B cell (primary cell): ENCODE measurements at regions not wholly inside any gene's neighbourhood (a gene's known extent, or its start where the extent isn't known, plus 50 kb on each side); places are given as distances from the start of the nearest gene placed in this dataset.

ENCODE experiments used
- ATAC-seq: fragments of 200-7000 bp; cut with Tn5 transposase; one replicate; pipeline ENCODE4 v1.10.0; 2021; ENCODE audit warnings: low read depth, mild to moderate bottlenecking, moderate number of reproducible peaks, moderate library complexity
- CTCF ChIA-PET: fragments of 350-600 bp; sonication (Branson Sonifier 250); formaldehyde crosslinking; loops from one replicate; lab custom pipeline; 2021; ENCODE audit warnings: antibody characterized with exemption, inconsistent platforms; lab: Charles Lee
- POLR2A ChIA-PET: fragments of 350-600 bp; sonication (Branson Sonifier 250); formaldehyde crosslinking; loops from one replicate; lab custom pipeline; 2021; ENCODE audit warnings: antibody characterized with exemption; lab: Charles Lee
- DNase-seq: peaks from one replicate; pipeline ENCODE4 v3.0.0; 2013
- H2AFZ ChIP-seq: 2 replicates; pipeline ENCODE4 v1.6.1; 2012; ENCODE audit warnings: mild to moderate bottlenecking, low read depth, low read length; ENCODE audit not compliant: insufficient read depth, poor library complexity, severe bottlenecking
- H3K27ac ChIP-seq, 2 donors: 1 replicate in 1 of 2; 2 replicates in 1 of 2; pipeline ENCODE4 v1.5.1; 2012 to 2013; ENCODE audit warnings: low read length in 2 of 2, mild to moderate bottlenecking in 2 of 2, moderate library complexity in 1 of 2
- H3K27me3 ChIP-seq, 4 experiments: fragments of 200-600 bp in 1 of 4; sonication (generic) in 1 of 4; replicated peaks in 1 of 4; 1 replicate in 2 of 4; 2 replicates in 2 of 4; pipeline versions ENCODE4 v1.6.1 to v1.7.0; 2013 to 2016; ENCODE audit warnings: low read length in 3 of 4, mild to moderate bottlenecking in 2 of 4, mixed read lengths in 1 of 4, moderate library complexity in 1 of 4; ENCODE audit not compliant: insufficient read depth in 4 of 4, control insufficient read depth in 3 of 4; ENCODE audit errors: control extremely low read depth in 1 of 4
- H3K36me3 ChIP-seq, 2 experiments: replicated peaks in 1 of 2; 1 replicate in 1 of 2; 2 replicates in 1 of 2; pipeline versions ENCODE4 v1.6.1 to v1.7.1; 2013; ENCODE audit warnings: low read length in 1 of 2; ENCODE audit not compliant: insufficient read depth in 2 of 2, control insufficient read depth in 1 of 2; ENCODE audit errors: control extremely low read depth in 1 of 2, extremely low read depth in 1 of 2
- H3K4me1 ChIP-seq, 2 donors: fragments of 200-600 bp in 1 of 2; sonication (generic) in 1 of 2; 1 replicate in 1 of 2; 2 replicates in 1 of 2; pipeline versions ENCODE4 v1.5.1 to v1.6.1; 2013 to 2017; ENCODE audit warnings: low read length in 2 of 2; ENCODE audit not compliant: control insufficient read depth in 2 of 2, insufficient read depth in 2 of 2
- H3K4me2 ChIP-seq: replicated peaks from 2 replicates; pipeline ENCODE3; 2012; ENCODE audit warnings: mild to moderate bottlenecking, low read depth, low read length; ENCODE audit not compliant: poor library complexity, severe bottlenecking
- H3K4me3 ChIP-seq, 5 experiments: fragments of 200-600 bp in 1 of 5; sonication (generic) in 1 of 5; 1 replicate in 3 of 5; 2 replicates in 2 of 5; pipeline versions ENCODE4 v1.5.1 to v1.7.0; 2011 to 2016; ENCODE audit warnings: low read length in 4 of 5, mild to moderate bottlenecking in 4 of 5, low read depth in 2 of 5, control low read depth in 1 of 5, moderate library complexity in 1 of 5; ENCODE audit not compliant: insufficient read depth in 1 of 5; ENCODE audit errors: control extremely low read depth in 1 of 5, extremely low read depth in 1 of 5
- H3K79me2 ChIP-seq: fragments of 200-600 bp; sonication (generic); one replicate; pipeline ENCODE4 v1.6.0; 2016; ENCODE audit warnings: low read length; ENCODE audit not compliant: control insufficient read depth, insufficient read depth
- H3K9ac ChIP-seq: fragments of 200-600 bp; sonication (generic); 2 replicates; pipeline ENCODE4 v1.6.1; 2017; ENCODE audit warnings: mild to moderate bottlenecking, low read length, moderate library complexity
- H3K9me3 ChIP-seq, 3 donors: one replicate each; pipeline versions ENCODE4 v1.6.1 to v1.7.1; 2013; ENCODE audit warnings: low read length in 2 of 3; ENCODE audit not compliant: control insufficient read depth in 2 of 3, insufficient read depth in 1 of 3; ENCODE audit errors: control extremely low read depth in 1 of 3
- H4K20me1 ChIP-seq: 2 replicates; pipeline ENCODE4 v1.6.0; 2012; ENCODE audit warnings: mild to moderate bottlenecking, low read length; ENCODE audit not compliant: insufficient read depth, control insufficient read depth, poor library complexity, severe bottlenecking
- H3K27ac Mint-ChIP-seq: one replicate; pipeline ENCODE4 v1.8.0; 2021; ENCODE audit warnings: mixed read lengths
- H3K27me3 Mint-ChIP-seq: one replicate; pipeline ENCODE4 v1.8.0; 2021; ENCODE audit warnings: mixed read lengths
- H3K4me1 Mint-ChIP-seq: one replicate; pipeline ENCODE4 v1.8.0; 2021; ENCODE audit warnings: mixed read lengths
- H3K4me3 Mint-ChIP-seq: one replicate; pipeline ENCODE4 v1.8.0; 2021; ENCODE audit warnings: mixed read lengths
- H3K9me3 Mint-ChIP-seq: one replicate; pipeline ENCODE4 v1.8.0; 2022; ENCODE audit warnings: mixed read lengths; ENCODE audit not compliant: insufficient read depth
- CTCF ChIP-seq: fragments of 200-600 bp; IDR thresholded peaks from one replicate; pipeline ENCODE4 v1.8.0; 2022; ENCODE audit warnings: antibody characterized with exemption, mild to moderate bottlenecking
- EZH2 ChIP-seq: IDR thresholded peaks from 2 replicates; pipeline ENCODE4 v1.6.1; 2012; ENCODE audit warnings: borderline replicate concordance, low read depth, mild to moderate bottlenecking, moderate library complexity, low read length; ENCODE audit not compliant: insufficient read depth, poor library complexity, severe bottlenecking
- WGBS: methylation state at CpG from one replicate; pipeline ENCODE4 v1.1.5; 2013; ENCODE audit warnings: missing lambda C conversion rate; ENCODE audit not compliant: insufficient coverage; 5-methylcytosine and 5-hydroxymethylcytosine counted together
- intact Hi-C: fragments of 100-400 bp; cut with micrococcal nuclease; formaldehyde crosslinking; loops from one replicate; pipeline ENCODE4 v1.10.0; 2022

GRCh38 chr6:156057869-156058268 is 602.2 kb upstream of the NOX3 start:
- Mint-ChIP-seq H3K9me3 (no peaks in the 10 kb centered on the region), H3K27me3 (peaks cover 4% of the 10 kb centered on the region), H3K27ac (no peak overlapping the region), H3K4me1 (peaks cover 4% of the 10 kb centered on the region), H3K4me3 (no peak overlapping the region)
- Histone ChIP-seq H2AFZ (no peak overlapping the region), H3K4me3 (no peak overlapping the region), H3K36me3 (no peaks in the 10 kb centered on the region), H3K27me3 (no peaks in the 10 kb centered on the region), H4K20me1 (no peaks in the 10 kb centered on the region), H3K4me1 (peaks cover 0 to 4% of the 10 kb centered on the region in 2 donors), H3K9ac (no peak overlapping the region), H3K9me3 (peaks cover 0 to 5% (median 0%) of the 10 kb centered on the region in 3 donors), H3K27ac (no peak overlapping the region), H3K79me2 (no peaks in the 10 kb centered on the region), H3K4me2 (no peak overlapping the region)
- CTCF ChIA-PET = no interaction called here
- TF ChIP-seq EZH2 (no peak), CTCF (no peak)
- ATAC-seq (no peak), DNase-seq (no peak)
- intact Hi-C loops = no loop called here
- POLR2A ChIA-PET = no interaction called here
- 87% methylated on average over 4 of the region's 5 CpGs for WGBS

- ATAC-seq = no peak
- Histone ChIP-seq H2AFZ (no peak overlapping the region), H3K4me2 (no peak overlapping the region), H4K20me1 (no peaks in the 10 kb centered on the region), H3K4me1 (peaks cover 0 to 4% of the 10 kb centered on the region in 2 donors), H3K9ac (no peak overlapping the region), H3K4me3 (no peak overlapping the region), H3K9me3 (peaks cover 0 to 5% (median 0%) of the 10 kb centered on the region in 3 donors), H3K27me3 (no peaks in the 10 kb centered on the region), H3K36me3 (no peaks in the 10 kb centered on the region), H3K27ac (no peak overlapping the region), H3K79me2 (no peaks in the 10 kb centered on the region)
- intact Hi-C loops = no loop called here
- H3K4me3 Mint-ChIP-seq = no peak overlapping the region
- TF ChIP-seq CTCF = no peak
- no peak for TF ChIP-seq EZH2
- no peak for DNase-seq
- peaks cover 4% of the 10 kb centered on the region for H3K4me1 Mint-ChIP-seq
- H3K27ac Mint-ChIP-seq = no peak overlapping the region
- peaks cover 4% of the 10 kb centered on the region for H3K27me3 Mint-ChIP-seq
- no CpG with 5 or more reads among the region's 2 CpGs for WGBS
- H3K9me3 Mint-ChIP-seq = no peaks in the 10 kb centered on the region
- ChIA-PET CTCF (no interaction called here), POLR2A (no interaction called here)
Measured at GRCh38 chr6:156056085-156056484, 600.4 kb upstream of the NOX3 start.
